Adrenal gland (tissue), 5 donors: ENCODE measurements at regions not wholly inside any gene's neighbourhood (a gene's known extent, or its start where the extent isn't known, plus 50 kb on each side); places are given as distances from the start of the nearest gene placed in this dataset.

ENCODE experiments used
- POLR2A ChIP-seq, 2 donors: fragments of 450-650 bp; IDR thresholded peaks; one replicate each; pipeline ENCODE4 v1.6.1; 2017; ENCODE audit warnings: antibody characterized with exemption in 2 of 2, mild to moderate bottlenecking in 2 of 2, moderate library complexity in 1 of 2
- TF ChIP-seq, protein P1 (sequence below), 6 experiments: fragments of 450-650 bp in 4 of 6; fragments of 200-600 bp in 2 of 6; sonication (generic) in 1 of 6; IDR thresholded peaks; 1 replicate in 5 of 6; 2 replicates in 1 of 6; pipeline versions ENCODE4 v1.5.1 to v1.8.0; 2016 to 2021; ENCODE audit warnings: antibody characterized with exemption in 6 of 6, mild to moderate bottlenecking in 2 of 6, moderate library complexity in 1 of 6
- donor health status: DM: no; HTN: no; CAD: no.

DNA sequence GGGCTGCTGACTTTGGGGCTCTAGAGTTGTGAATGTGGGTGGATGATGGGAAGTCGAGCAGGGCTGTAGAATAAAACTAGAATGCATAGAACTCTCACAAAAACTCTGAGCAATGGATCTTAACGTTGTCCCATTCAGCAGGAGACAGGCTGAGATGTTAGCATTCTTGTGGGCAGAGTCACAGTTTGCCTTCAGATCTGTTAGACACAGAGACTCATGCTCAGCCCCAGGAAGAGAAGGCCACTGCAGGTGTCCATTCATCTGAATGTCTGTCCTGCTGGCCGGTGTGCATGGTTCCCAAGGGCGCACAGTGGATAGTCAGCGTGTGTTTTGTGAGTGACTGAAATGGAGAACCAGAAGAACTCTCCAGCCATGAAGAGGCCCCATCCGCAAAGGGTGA lies 111.3 kb downstream of the TSN start:
- TF ChIP-seq, protein P1, sequence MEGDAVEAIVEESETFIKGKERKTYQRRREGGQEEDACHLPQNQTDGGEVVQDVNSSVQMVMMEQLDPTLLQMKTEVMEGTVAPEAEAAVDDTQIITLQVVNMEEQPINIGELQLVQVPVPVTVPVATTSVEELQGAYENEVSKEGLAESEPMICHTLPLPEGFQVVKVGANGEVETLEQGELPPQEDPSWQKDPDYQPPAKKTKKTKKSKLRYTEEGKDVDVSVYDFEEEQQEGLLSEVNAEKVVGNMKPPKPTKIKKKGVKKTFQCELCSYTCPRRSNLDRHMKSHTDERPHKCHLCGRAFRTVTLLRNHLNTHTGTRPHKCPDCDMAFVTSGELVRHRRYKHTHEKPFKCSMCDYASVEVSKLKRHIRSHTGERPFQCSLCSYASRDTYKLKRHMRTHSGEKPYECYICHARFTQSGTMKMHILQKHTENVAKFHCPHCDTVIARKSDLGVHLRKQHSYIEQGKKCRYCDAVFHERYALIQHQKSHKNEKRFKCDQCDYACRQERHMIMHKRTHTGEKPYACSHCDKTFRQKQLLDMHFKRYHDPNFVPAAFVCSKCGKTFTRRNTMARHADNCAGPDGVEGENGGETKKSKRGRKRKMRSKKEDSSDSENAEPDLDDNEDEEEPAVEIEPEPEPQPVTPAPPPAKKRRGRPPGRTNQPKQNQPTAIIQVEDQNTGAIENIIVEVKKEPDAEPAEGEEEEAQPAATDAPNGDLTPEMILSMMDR (IDR thresholded peaks at IDR 0.05) = no peak
- no peak for TF ChIP-seq POLR2A (IDR thresholded peaks at IDR 0.05)
